NK-92 treated with Interleukin-12 subunit alpha and Interleukin-12 subunit beta, amount 100 ng/mL, for 24 hours (cell line): ENCODE measurements at regions not wholly inside any gene's neighbourhood (a gene's known extent, or its start where the extent isn't known, plus 50 kb on each side); places are given as distances from the start of the nearest gene placed in this dataset.

Experiments used
- DNase-seq: peaks from one replicate; lab custom pipeline; 2025; lab: John Stamatoyannopoulos, UW

DNA sequence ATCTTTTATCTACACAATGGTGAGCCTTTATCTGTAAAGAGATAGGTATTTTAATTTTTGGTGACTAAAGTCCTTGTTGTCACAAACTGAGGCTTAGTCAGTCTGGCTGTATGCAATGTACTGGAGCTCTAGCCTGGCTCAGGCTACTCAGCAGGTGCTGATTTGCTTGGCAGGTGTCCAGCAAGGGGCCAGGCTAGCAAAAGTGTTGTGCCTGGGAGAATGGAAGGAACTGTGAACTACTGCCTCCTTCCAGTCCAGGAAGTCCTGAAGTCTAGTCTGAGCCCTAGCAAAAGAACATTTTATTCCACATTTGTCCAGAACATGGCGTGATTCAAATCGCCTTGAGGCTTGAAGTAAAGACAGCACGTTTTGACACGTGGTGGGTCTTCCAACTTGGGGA lies 260.5 kb downstream of the CCDC85A start:
- no peak for DNase-seq

DNA sequence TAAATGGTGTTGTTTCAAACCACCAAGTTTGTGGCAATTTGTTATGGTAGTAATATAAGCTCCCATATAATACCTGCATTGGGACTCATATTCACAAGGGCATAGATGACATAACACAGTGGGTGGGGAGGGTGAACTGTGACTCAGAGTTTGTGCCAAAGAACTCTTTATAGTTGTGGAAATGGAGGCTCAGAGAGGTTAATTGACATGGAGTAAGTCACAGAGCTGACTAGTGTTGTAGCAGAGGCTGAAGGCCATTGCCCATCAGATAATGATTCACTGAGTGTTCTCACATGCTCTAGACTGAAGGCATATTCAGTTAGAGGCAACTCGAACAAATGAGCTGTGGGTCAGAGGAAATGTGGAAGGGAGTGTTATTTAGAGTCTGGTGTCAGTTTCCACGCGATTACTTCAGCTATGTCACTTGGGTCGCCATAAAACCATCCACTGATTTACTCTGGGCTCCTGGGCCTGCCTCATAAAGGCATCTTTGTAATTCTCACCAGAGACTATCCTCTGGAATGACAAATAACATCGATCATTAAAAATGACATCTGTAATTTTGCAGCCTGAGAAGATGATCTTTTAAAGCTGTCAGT lies 264.7 kb downstream of the CCDC85A start:
- DNase-seq = no peak

DNA sequence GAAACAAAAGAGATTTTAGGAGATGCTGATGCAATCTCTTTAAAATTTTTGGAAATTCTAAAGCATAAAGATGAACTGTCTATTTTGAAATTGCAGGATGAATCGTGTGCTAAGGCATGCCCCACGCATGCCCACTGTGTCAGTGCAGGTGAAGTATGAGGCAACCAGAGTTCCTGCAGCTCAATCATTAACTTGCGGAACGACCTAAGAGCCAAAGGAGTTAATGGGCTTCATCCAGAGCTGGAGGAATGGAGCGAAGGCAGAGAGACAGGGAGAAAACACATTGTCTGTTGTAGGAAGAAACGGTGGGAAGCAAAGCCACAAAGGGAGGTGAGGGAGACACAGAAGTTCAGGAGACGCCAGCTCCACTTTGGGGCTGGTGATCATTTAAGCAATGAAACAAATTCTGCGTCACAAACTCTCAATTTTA lies 265.2 kb downstream of the CCDC85A start:
- no peak for DNase-seq

DNA sequence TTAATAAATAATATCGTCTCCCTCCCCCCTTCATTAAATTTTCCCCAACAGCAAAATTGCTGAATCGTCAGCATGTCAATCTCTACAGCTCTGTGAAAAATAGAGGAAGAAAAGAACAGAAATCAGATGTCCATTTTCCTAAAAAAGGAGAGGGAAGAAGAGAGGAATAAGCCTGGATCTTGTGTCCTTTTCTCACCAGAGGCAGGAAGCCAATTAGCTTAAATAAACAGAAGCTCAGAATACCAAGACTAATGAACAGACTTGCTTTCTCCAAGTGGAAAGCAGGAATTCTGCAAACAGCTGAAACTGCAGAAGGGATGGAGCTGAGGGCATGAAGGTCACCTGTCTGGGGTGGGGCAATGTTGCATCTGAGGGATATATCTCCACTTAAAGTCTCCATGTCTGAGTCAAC lies 265.7 kb downstream of the CCDC85A start:
- DNase-seq = no peak

DNA sequence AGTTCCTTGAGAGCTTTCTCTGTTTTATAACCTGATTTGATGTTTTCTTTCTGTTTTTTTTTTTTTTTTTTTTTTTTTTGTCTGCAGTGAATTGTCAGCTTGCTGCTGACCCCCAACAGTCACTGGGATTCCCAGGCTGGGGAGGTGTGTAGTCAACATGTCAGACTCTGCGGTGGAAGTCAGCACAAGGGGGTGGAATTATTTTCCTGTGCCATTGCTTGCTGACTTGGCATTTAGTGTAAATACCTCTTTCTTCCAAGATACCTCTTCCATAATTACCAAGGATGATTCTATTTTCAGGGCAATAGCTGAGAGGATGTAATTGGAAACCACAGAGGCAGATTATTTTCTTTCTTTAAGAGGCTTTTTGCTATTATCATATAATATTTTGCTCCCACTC lies 266.3 kb downstream of the CCDC85A start:
- DNase-seq = no peak

DNA sequence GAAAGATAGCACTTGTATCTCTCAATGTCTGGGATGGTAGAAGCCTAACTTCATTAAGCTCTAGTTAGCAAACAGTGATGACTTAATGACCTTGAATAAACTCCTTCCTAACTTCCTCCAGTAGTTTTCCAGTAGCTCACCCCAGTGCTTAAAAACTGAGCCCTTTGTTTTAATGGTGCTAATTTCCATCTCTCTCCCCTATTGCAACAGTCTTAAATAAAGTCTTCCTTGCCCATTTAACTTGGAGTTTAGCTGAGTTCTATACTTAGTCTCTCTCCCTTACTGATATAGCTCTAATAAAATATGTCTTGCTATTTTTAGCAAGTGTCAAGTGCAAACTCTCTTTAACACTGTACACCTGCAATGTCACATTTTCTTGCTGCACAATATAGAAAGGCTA lies 267.0 kb downstream of the CCDC85A start:
- DNase-seq = no peak

DNA sequence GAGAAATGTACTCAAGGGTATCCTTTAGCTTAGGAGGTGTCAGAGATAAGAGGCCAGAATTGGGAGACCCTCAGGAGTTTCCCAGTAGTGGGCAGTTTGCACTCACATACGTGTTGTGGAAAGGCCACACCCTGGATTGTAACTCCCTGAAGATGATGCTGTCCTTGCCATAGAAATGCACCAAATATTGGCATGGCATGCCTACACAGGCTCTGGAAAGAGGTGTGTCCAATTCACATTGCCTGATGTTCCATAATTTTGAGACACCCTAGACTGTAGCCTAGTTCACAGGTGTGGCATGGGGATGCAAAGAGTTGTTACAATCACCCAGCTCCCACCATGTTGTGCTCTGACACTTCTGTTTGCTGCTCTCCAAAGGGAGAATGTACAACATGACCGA lies 271.9 kb downstream of the CCDC85A start:
- DNase-seq = no peak

DNA sequence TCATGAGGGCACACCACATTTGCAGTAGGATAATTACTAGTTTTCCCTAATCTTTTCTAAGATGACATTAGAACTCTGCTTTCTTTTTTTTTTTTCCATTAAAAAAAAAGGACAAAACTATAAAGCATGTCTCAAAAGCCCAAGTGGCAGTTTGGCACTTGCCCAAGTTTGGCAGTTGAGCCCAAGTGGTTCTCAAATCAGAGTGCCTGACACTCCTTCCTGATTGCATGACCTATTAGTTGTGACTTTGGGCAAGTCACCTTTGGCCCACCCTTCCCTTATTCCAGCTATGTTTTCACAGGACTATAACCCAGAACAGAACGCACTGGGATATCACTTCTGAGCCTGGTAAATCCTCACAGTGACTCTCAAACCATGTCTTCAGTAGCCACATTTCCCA lies 273.0 kb downstream of the CCDC85A start:
- DNase-seq = no peak

DNA sequence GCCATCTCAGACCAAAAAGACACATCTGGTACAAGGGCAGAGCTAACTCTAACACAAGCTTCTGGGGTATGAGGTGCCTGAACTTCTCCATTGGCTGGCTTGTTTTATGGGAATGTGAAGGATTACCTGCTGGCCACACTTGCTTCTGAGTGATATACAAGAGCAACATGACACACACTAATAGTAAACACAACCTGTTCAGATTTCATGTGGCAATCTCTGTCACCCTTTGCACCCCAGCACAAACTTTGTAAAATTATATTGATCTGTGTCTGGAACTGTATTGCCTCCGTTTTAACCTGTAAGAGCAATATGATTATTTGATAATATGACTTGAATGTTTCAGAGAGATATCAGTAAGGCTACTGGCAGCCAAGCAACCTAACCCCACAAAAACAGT lies 276.7 kb downstream of the CCDC85A start:
- no peak for DNase-seq

DNA sequence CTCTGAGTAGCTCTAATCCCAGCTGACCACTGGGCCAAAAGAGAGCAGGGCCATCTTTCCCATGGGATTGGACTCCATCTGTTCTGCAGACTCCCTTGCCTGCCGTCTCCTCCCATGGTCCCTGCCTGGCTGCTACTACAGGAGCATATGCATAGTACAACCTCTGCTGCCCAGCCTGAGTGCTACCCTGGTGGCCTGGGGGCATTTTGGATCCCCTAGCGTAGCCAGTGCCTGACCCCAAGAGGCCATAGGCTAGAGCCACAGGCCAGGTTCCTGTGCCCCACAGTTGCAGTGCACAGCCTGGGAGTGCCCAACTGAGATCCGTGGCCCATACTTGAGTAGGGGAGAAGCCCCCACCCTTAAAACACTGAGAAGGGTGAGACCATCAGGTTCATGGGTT lies 280.3 kb downstream of the CCDC85A start:
- no peak for DNase-seq

DNA sequence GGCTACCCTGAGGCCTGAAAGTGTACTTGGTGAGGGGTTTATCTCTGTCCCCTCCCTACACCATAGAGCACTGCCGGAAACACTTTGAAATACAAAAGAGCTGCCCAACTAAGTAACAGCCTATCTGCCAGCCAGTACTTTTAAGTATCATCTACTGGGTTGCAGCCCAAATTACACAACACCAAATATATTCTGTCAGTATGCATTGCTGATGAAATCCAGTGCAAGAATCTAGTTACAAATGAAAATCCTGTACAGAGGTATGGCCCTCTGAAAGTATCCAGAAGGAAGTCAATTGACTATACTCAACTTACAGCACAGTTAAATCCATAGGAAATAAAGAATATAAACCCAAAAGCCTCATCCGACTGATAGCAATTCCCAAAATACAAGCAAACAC lies 280.8 kb downstream of the CCDC85A start:
- no peak for DNase-seq

DNA sequence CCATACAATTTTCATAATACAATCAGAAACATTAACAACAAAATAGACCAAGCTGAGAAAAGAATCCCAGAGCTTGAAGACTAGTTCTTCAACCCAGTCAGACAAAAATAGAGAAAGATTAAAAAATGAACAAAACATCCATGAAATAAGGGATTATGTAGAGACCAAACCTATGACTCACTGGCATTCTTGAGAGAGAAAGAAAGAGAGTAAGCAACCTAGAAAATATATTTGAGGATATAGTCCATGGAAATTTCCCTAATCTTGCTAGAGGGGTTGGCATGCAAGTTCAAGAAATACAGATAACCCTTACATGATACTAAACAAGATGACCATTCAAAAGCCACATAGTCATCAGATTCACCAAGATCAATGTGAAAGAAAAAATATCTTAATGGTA lies 281.7 kb downstream of the CCDC85A start:
- no peak for DNase-seq

DNA sequence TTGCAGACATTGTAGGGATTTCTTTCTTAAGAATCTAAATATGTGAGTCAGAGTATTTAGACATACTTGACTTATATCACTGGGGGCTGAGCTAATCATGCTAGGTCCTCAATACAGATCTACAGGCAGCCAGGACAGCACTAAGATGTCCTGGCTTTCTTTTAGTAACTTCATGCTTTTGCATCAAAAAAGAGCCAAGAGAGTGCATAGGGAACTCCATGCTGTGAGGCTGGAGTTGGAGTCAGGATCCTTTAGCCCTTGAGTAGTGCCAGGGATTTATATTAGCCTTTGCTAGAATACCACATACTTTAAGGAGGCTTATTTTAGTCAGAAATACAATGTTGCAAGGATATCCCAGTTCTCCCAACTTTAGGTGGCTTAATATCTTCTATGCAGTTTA lies 289.7 kb downstream of the CCDC85A start:
- DNase-seq = no peak

DNA sequence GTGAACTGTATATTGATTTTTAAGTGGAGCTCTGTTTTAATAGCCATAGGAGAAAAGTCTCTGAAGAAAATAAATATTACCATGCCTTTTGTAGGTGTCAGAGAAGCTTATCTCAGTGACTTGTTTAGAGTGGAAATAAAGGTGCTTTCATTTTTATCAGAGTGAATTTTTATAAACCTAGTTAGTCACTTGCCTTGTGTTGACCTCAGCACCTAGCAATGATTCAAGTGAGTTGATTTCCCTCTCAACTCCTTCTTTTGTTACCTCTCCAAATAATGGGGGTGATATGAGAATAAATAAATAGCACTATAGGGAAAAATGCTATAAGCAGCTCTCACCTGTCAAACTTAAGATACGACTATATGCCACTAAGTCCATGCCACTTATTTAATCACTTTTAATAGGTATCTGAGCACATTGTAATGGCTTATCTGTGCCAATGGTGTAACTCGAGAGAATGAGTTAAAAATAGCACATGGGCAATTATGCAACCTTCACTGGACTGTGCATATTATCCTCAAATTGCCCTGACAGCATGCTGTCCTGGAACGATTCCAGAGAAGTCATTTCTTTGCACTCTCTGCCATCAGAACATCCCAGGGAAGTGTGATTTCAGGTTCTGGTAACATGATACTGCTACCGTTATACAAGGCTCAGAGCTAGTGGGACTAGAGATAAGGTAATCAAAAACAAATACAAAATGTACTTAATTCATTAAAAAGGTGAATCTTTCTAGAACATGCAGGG lies 290.8 kb downstream of the CCDC85A start:
- no peak for DNase-seq

DNA sequence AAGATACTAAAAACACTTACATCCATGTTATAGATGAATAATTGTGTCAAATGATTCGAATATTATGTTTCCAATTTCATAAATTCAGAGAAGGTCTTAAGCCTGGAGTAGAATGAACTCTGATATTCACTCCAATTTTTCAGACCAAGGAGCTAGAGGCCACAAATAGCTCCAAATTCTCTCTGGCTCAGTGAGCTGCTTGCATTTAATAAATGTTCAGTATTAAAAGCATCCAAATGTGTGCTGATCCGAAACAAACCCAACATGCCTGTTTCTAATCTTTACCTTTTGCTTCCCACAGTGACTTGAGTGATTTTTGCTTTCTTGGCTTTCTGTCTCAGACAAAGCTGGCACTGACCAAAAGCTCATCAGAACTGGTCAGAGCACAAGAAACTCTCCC lies 291.4 kb downstream of the CCDC85A start:
- DNase-seq = no peak

DNA sequence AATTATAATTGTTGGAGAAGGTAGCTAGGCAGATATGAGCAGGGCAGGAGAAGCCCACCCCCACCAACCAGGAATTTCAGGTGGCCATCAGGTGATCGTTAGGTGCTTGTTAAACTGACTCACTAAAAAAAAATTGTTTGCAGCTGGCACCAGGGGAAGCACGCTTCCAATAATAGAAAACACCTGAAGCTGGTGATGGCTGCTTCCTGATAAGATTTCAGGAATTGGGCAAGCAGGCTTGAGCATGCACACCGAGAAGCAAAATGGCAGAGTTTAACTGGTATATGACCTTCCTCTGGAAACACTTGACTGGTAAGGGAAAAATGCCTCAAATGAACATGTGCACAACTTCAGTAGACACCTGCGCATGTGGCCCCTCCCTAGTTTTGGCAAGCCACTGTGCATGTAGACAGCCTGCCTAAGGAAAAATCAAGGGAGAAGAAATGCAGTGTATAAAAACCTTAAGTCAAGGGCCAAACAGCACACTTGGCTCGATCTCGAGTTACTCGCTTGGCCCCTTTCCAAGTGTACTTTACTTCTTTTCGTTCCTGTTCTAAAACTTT lies 292.8 kb downstream of the CCDC85A start:
- DNase-seq = no peak

DNA sequence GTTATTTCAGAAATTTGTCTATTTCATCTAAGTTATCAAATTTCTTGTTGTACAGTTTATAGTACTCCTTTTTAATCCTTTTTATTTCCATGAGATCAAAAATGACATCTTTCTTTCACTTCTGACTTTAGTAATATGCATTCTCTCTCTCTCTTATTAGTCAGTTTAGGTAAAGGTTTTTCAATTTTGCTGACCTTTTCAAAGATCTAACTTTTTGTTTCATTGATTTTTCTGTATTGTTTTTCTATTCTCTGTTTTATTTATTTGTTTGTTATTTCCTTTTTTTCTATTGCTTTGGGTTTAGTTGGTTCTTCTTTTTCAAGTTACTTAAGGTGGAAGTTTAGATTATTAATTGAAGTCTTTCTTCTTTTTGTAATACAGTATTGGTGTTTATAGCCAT lies 294.2 kb downstream of the CCDC85A start:
- no peak for DNase-seq

DNA sequence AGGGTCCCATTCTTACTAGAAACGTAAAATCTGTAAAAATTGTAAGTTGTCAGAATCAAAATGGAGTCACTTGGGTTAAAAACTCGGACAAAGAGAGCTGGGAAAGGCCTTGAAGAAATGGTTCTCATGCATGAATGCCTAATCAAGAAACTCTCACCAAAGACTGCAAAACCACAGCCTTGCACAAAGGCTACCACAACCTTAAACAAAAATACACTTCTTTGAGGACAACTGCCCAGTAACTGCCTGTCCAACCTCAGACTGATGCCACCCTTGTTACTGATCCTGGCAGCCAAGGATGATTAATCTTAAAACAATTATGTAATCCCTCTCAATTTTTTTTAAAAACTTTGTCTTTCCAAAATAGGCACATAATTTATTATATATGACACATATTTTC lies 299.3 kb downstream of the CCDC85A start:
- no peak for DNase-seq

DNA sequence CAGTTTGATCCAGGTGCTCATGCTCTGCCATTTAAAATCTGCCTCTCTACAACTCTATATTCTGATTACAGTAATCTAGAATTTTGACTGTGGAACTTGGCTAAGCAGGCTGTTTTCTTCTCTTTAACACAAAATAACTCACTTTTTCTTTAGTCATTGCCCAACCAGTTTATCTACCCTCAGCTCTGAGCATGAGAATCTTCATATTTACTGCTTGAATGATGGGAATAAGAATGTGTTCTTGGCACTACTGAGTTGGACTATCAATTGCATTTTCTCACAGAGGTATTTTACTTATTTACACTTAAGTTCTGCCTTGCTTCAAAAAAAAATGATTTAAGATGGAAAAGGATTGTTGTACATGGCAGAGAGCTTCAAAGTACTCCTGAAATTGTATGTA lies 301.1 kb downstream of the CCDC85A start:
- no peak for DNase-seq

DNA sequence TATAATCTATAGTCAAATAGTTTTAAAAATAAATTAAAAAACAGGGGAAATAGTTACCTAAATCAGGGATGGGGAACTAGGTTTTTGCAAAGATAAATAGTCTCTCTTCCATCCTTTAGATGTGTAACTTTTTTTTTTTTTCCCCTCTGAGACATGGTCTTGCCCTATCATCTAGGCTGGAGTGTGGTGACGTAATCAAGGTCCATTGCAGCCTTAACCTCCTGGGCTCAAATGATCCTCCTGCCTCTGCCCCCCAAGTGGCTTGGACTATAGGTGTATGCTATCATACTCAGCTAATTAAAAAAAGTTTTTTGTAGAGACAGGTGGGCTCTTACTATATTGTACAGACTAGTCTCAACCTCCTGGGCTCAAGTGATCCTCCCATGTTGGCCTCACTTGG lies 316.5 kb downstream of the CCDC85A start:
- DNase-seq = no peak

DNA sequence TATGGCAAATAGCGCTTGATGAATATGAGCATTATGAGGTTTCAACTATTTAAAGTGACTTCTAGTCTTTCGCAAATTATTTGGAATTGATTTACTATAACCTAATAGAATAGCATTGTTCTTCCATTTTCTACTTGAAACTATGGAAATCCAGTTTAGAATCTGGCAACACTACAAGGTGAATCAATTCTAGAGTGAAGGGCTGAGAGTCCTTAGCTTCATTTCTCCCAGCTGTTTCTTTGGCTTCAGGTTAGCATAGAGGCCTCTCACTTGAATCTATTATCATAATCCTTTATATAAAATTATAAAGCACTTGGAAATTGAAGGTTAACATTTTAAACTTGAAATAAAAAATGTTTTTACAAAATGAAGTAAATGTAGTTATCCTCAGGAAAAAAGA lies 318.8 kb downstream of the CCDC85A start:
- no peak for DNase-seq

DNA sequence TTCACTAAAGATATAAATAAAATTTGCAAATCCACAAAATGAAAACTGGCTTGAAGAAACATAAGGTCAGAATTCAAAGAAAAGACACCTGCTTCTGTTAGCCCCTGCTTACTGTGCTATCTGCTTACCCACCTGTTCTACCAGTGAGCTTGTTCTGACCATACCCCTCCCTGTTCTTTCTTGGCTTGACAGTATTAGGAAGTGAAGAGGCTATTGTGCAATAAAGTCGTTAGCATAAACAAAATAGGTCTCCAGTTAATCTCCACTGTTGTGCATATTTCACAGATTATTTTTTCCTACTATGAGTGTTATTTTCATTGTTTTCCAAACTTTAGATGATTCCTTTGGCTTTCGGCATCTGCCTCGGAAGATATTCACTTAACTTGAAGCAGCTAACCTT lies 322.1 kb downstream of the CCDC85A start:
- DNase-seq = no peak

DNA sequence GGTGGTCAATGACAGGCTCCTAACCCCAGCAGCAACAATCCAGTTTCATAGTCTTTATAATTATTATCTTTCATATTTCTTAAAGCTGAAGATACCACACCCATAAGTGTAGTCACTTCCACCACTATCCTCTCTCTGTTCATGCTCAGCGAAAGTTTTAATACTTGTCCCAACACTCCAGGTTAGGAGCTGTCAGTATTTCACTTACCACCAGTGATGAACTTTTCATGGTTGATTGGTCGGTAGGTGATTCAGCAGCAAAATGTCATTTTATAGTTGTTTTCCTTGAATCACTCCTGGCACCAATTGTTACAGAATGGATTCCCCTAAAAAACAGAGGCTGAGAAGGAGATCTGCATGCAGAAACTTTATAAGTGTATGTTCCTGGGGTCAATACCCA lies 324.9 kb downstream of the CCDC85A start:
- DNase-seq = no peak

DNA sequence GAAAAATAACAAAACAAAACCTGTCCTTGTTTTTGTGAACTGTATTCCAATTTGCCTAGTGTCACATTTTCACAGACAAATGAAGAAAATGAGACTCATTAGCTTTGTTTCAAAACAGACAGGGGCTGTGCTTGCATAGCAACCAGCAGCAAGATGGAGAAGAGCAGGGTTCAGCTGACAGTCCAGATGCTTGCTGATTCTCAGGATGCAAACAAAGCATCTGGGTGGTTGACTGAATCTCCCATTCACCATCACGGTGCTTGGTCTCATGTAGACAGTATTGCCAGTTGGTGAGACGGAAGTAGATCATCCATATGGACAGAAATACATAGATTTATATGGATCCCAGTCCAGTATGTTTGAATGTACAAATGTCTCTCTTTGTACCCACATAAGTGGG lies 326.8 kb downstream of the CCDC85A start:
- no peak for DNase-seq
